SK-N-MC (cell line): ENCODE measurements at regions not wholly inside any gene's neighbourhood (a gene's known extent, or its start where the extent isn't known, plus 50 kb on each side); places are given as distances from the start of the nearest gene placed in this dataset.

ENCODE experiments used
- EZH2 ChIP-seq: fragments of 200-600 bp; sonication (generic); IDR thresholded peaks from one replicate; pipeline ENCODE4 v1.6.1; 2017; ENCODE audit warnings: antibody characterized with exemption
- POLR2AphosphoS5 ChIP-seq: IDR thresholded peaks from 2 replicates; pipeline ENCODE4 v1.6.1; 2012; ENCODE audit warnings: mild to moderate bottlenecking, low read depth, low read length, borderline replicate concordance

DNA sequence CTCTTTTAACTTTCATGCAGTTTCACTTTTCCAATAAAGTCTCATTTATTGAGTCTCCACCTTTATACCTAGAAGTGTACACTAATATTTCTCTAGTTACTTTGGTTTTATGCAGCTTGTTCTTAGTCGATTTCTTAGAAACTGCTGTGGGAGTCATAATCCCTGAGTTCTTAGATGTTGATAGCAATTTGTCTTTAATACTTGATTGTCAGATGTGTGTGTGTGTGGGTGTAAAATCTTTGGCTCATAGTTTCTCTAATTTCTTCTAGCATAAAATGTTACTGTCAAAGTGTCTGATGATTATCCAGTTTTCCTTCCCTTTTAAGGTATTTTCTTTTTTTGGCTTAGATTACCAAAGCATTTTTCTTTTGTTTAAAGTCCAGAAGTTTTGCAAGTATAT is 473.8 kb upstream of the PTCHD4 start:
- TF ChIP-seq EZH2 = no peak
- TF ChIP-seq POLR2AphosphoS5 = no peak
